ENCODE measurements at regions not wholly inside any gene's neighbourhood (a gene's known extent, or its start where the extent isn't known, plus 50 kb on each side); places are given as distances from the start of the nearest gene placed in this dataset.

- Histone ChIP-seq H3K9ac (ENCODE audit: low read depth in 2 of 2, low read length in 2 of 2) (no peak overlapping the region), H3K9me3 (no peaks in the 10 kb centered on the region), H3K36me3 (no peaks in the 10 kb centered on the region), H3K4me1 (no peaks in the 10 kb centered on the region), H3K4me3 (no peak overlapping the region), H3K27ac (no peak overlapping the region), H3K27me3 (no peaks in the 10 kb centered on the region)
- intact Hi-C loops (cut with DNase I) = no loop called here
- DNase-seq = no peak
- TF ChIP-seq CTCF (IDR thresholded peaks at IDR 0.05) = no peak
Measured at GRCh38 chr12:61098031-61098580, 1162.1 kb upstream of the USP15 start.

GRCh38 chr12:61107118-61107517 lies 1153.1 kb upstream of the USP15 start:
- no peaks in the 10 kb centered on the region for H3K9me3 ChIP-seq
- no peak for TF ChIP-seq CTCF (IDR thresholded peaks at IDR 0.05)
- H3K4me3 ChIP-seq = no peak overlapping the region
- intact Hi-C loops (cut with DNase I) = no loop called here
- DNase-seq = no peak
- H3K36me3 ChIP-seq = no peaks in the 10 kb centered on the region
- no peak overlapping the region for H3K9ac ChIP-seq (ENCODE audit: low read depth in 2 of 2, low read length in 2 of 2)
- no peak overlapping the region for H3K27ac ChIP-seq
- H3K4me1 ChIP-seq = no peaks in the 10 kb centered on the region
- H3K27me3 ChIP-seq = no peaks in the 10 kb centered on the region

- intact Hi-C loops (cut with DNase I) = no loop called here
- Histone ChIP-seq H3K9ac (ENCODE audit: low read depth in 2 of 2, low read length in 2 of 2) (no peak overlapping the region), H3K4me3 (no peak overlapping the region), H3K4me1 (no peaks in the 10 kb centered on the region), H3K9me3 (no peaks in the 10 kb centered on the region), H3K27ac (no peak overlapping the region), H3K27me3 (no peaks in the 10 kb centered on the region), H3K36me3 (no peaks in the 10 kb centered on the region)
- no peak for DNase-seq
- TF ChIP-seq CTCF (IDR thresholded peaks at IDR 0.05) = no peak
Measured at GRCh38 chr12:61111218-61111617, 1149.0 kb upstream of the USP15 start.

GRCh38 chr12:61137677-61138414 lies 1122.4 kb upstream of the USP15 start:
- no peaks in the 10 kb centered on the region for H3K4me1 ChIP-seq
- DNase-seq = no peak

GRCh38 chr12:61138415-61138759 lies 1121.8 kb upstream of the USP15 start:
- intact Hi-C loops (cut with DNase I) = no loop called here
- no peaks in the 10 kb centered on the region for H3K27me3 ChIP-seq
- H3K36me3 ChIP-seq = no peaks in the 10 kb centered on the region
- no peak overlapping the region for H3K27ac ChIP-seq
- no peak for TF ChIP-seq CTCF (IDR thresholded peaks at IDR 0.05)
- H3K4me1 ChIP-seq = no peaks in the 10 kb centered on the region
- no peaks in the 10 kb centered on the region for H3K9me3 ChIP-seq
- H3K9ac ChIP-seq (ENCODE audit: low read depth in 2 of 2, low read length in 2 of 2) = no peak overlapping the region
- DNase-seq = no peak
- H3K4me3 ChIP-seq = no peak overlapping the region

More at GRCh38 chr12:61137677-61138414, 1122.4 kb upstream of the USP15 start:
- Histone ChIP-seq H3K9me3 (no peaks in the 10 kb centered on the region), H3K27ac (no peak overlapping the region), H3K9ac (ENCODE audit: low read depth in 2 of 2, low read length in 2 of 2) (no peak overlapping the region), H3K27me3 (no peaks in the 10 kb centered on the region), H3K4me3 (no peak overlapping the region), H3K36me3 (no peaks in the 10 kb centered on the region)
- intact Hi-C loops (cut with DNase I) = no loop called here
- no peak for TF ChIP-seq CTCF (IDR thresholded peaks at IDR 0.05)

Data from colonic mucosa (tissue), 4 donors.